Mesendoderm (in vitro differentiated cells): ENCODE measurements at regions not wholly inside any gene's neighbourhood (a gene's known extent, or its start where the extent isn't known, plus 50 kb on each side); places are given as distances from the start of the nearest gene placed in this dataset.
"Not testable (repeated sequence)": the region's sequence is repeated elsewhere in the genome, so short reads cannot be mapped to it uniquely, and the experiment has no call there.

Experiments used
- DNase-seq: peaks from one replicate; pipeline ENCODE4 v3.0.0; 2013
- H2AK5ac ChIP-seq: 2 replicates; pipeline ENCODE4 v1.6.1; 2013; ENCODE audit warnings: low read length, inconsistent platforms
- H2BK120ac ChIP-seq: 2 replicates; pipeline ENCODE4 v1.6.1; 2013; ENCODE audit warnings: low read depth, mild to moderate bottlenecking, low read length, moderate library complexity, mixed read lengths
- H2BK15ac ChIP-seq: replicated peaks from 2 replicates; pipeline ENCODE4 v1.6.1; 2013; ENCODE audit warnings: low read depth, mild to moderate bottlenecking, moderate library complexity
- H2BK5ac ChIP-seq: 2 replicates; pipeline ENCODE4 v1.6.1; 2013; ENCODE audit warnings: low read length, inconsistent platforms
- H3K18ac ChIP-seq: 2 replicates; pipeline ENCODE4 v1.6.1; 2013; ENCODE audit warnings: mild to moderate bottlenecking, low read length, mixed read lengths
- H3K23ac ChIP-seq: one replicate; pipeline ENCODE4 v1.6.1; 2013; ENCODE audit warnings: low read length
- H3K27ac ChIP-seq: 2 replicates; pipeline ENCODE4 v1.5.1; 2013; ENCODE audit warnings: low read depth, mild to moderate bottlenecking, inconsistent platforms, low read length, moderate library complexity
- H3K27me3 ChIP-seq: 2 replicates; pipeline ENCODE4 v1.6.1; 2013; ENCODE audit warnings: low read length, control low read depth, mild to moderate bottlenecking, inconsistent platforms; ENCODE audit not compliant: insufficient read depth, poor library complexity
- H3K36me3 ChIP-seq: 2 replicates; pipeline ENCODE4 v1.6.1; 2013; ENCODE audit warnings: low read length, inconsistent platforms; ENCODE audit not compliant: control insufficient read depth, insufficient read depth
- H3K4ac ChIP-seq: one replicate; pipeline ENCODE4 v1.6.1; 2013; ENCODE audit warnings: low read depth, mild to moderate bottlenecking, low read length, moderate library complexity
- H3K4me1 ChIP-seq: 2 replicates; pipeline ENCODE4 v1.6.1; 2013; ENCODE audit warnings: low read depth, low read length, inconsistent platforms; ENCODE audit not compliant: control insufficient read depth
- H3K4me2 ChIP-seq: 2 replicates; pipeline ENCODE4 v1.6.1; 2013; ENCODE audit warnings: low read length
- H3K4me3 ChIP-seq: 2 replicates; pipeline ENCODE4 v1.5.1; 2013; ENCODE audit warnings: mild to moderate bottlenecking, low read length
- H3K56ac ChIP-seq: one replicate; pipeline ENCODE4 v1.6.1; 2013; ENCODE audit warnings: low read length
- H3K79me1 ChIP-seq: 2 replicates; pipeline ENCODE4 v1.6.1; 2013; ENCODE audit warnings: low read length, inconsistent platforms
- H3K79me2 ChIP-seq: 2 replicates; pipeline ENCODE4 v1.6.1; 2013; ENCODE audit warnings: mild to moderate bottlenecking, low read length; ENCODE audit not compliant: control insufficient read depth, insufficient read depth
- H3K9ac ChIP-seq: 2 replicates; pipeline ENCODE4 v1.6.1; 2013; ENCODE audit warnings: low read length, inconsistent platforms
- H4K5ac ChIP-seq: one replicate; pipeline ENCODE4 v1.6.1; 2013; ENCODE audit warnings: low read length
- H4K8ac ChIP-seq: one replicate; pipeline ENCODE4 v1.6.1; 2013; ENCODE audit warnings: low read depth, mild to moderate bottlenecking, control low read depth, low read length, moderate library complexity
- WGBS: extraction: QIAGEN DNeasy Blood & Tissue Kit; methylation state at CpG from one replicate; pipeline ENCODE4 v1.1.7; 2013; ENCODE audit warnings: low lambda C conversion rate, missing lambda C conversion rate; ENCODE audit not compliant: insufficient coverage; ENCODE audit errors: extremely low coverage; 5-methylcytosine and 5-hydroxymethylcytosine counted together

DNA sequence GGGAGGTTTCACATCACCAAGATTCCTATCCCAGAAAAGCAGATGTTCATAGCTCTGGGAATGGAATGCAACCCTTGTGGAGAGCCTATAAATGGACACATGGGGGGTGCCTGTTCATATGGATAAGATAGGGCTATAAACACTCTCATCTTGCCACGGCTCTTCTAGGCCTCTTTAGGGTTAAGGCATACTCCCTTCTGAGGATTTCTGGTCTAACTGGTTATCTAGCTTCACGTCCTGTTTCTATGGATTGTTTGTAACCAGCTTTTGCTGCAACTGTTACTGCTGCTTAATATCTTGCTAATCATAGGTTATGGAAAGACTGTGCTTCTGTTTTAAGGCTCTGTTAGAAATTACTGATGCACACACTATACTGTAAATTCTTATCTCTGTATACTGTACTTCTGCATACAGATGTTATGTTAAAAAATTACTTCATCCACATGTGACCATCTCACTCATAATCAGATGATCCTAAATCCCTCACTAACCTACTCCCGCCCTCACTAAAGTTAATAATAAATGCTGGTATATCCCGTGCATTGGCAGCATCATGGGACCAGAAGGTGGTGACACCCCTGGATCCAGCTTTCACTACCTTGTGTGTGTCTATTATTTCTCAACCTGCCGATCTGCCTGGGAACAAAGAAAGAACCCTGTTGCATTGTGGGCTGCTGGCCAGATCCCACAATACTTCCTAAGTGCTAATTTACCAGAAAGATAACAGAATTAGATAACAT lies 68.7 kb downstream of the PRKAB2 start:
- not testable (repeated sequence) for H2AK5ac ChIP-seq, H3K9ac ChIP-seq, H3K4me3 ChIP-seq, H3K79me1 ChIP-seq, H3K36me3 ChIP-seq, H3K4me2 ChIP-seq, H3K4ac ChIP-seq, H3K27ac ChIP-seq, H3K56ac ChIP-seq, H2BK120ac ChIP-seq, H3K4me1 ChIP-seq, H3K18ac ChIP-seq, H3K79me2 ChIP-seq, DNase-seq, H2BK5ac ChIP-seq, H3K23ac ChIP-seq, H4K5ac ChIP-seq, H4K8ac ChIP-seq, H3K27me3 ChIP-seq, H2BK15ac ChIP-seq
- no CpG with 5 or more reads among the region's 5 CpGs for WGBS

DNA sequence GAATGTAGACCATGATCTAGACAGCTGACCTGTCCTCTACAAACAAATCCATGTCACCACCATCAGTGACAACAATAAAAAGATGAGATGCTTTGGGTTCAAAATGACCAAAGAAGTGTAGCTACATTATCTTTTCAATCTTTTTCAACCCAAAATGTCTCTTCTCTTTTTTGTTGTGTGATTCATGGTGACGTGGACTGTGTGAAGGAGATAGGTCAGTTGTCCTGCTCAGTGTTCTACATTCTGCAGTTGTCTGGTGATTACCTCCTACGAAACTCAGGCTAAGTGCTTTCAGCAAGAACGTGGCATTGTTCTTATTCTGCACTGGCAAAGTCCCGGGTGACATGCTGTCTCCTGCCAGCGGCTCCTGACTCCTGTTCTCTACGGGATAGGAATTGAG lies 73.1 kb downstream of the PRKAB2 start:
- Histone ChIP-seq H3K27ac (no peak overlapping the region), H4K5ac (no peak overlapping the region), H4K8ac (no peak overlapping the region), H3K23ac (no peak overlapping the region), H2BK5ac (no peak overlapping the region), H3K36me3 (no peaks in the 10 kb centered on the region), H2BK120ac (no peak overlapping the region), H2BK15ac (no peak overlapping the region), H3K27me3 (no peaks in the 10 kb centered on the region), H3K79me1 (no peaks in the 10 kb centered on the region), H3K4me1 (no peaks in the 10 kb centered on the region), H3K4me3 (no peak overlapping the region), H3K56ac (no peak overlapping the region), H3K18ac (no peak overlapping the region), H3K4ac (no peak overlapping the region), H3K9ac (no peak overlapping the region), H3K4me2 (no peak overlapping the region), H2AK5ac (no peak overlapping the region), H3K79me2 (no peaks in the 10 kb centered on the region)
- WGBS: no CpG with 5 or more reads among the region's 6 CpGs
- no peak for DNase-seq

DNA sequence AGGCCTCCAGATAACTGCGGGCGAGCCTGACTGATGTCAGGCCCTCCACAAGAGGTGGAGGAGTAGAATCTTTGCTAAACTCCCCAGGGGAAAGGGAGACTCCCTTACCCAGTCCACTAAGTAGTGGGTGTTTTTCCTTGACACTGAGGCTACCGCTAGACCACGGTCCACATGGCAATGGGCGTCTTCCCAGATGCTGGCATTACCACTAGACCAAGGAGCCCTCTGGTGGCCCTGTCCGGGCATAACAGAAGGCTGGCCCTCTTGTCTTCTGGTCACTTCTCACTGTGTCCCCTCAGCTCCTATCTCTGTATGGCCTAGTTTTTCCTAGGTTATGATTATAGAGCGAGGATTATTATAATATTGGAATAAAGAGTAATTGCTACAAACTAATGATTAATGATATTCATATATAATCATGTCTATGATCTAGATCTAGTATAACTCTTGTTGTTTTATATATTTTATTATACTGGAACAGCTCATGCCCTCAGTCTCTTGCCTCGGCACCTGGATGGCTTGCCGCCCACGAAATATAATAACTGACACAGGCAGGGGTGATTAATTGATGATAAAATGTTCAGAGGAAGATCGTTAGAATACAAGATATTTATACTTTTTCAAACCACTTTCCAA lies 73.8 kb downstream of the PRKAB2 start:
- not testable (repeated sequence) for H3K4me2 ChIP-seq, H2BK15ac ChIP-seq, H3K18ac ChIP-seq, H3K9ac ChIP-seq, H3K56ac ChIP-seq, H2AK5ac ChIP-seq, H4K5ac ChIP-seq, H3K23ac ChIP-seq, H3K79me1 ChIP-seq, H4K8ac ChIP-seq, H3K4me3 ChIP-seq, H3K27me3 ChIP-seq, H3K4me1 ChIP-seq, H2BK5ac ChIP-seq, H3K4ac ChIP-seq, H2BK120ac ChIP-seq, H3K79me2 ChIP-seq, H3K27ac ChIP-seq, H3K36me3 ChIP-seq
- peak; percentile 45 for DNase-seq
- no CpG with 5 or more reads among the region's 11 CpGs for WGBS

- Histone ChIP-seq H3K56ac (no peak overlapping the region), H4K5ac (no peak overlapping the region), H3K79me2 (no peaks in the 10 kb centered on the region), H2AK5ac (no peak overlapping the region), H3K27ac (no peak overlapping the region), H2BK15ac (no peak overlapping the region), H3K18ac (no peak overlapping the region), H3K4me2 (no peak overlapping the region), H3K4me3 (no peak overlapping the region), H3K4me1 (no peaks in the 10 kb centered on the region), H3K79me1 (no peaks in the 10 kb centered on the region), H3K27me3 (no peaks in the 10 kb centered on the region), H2BK120ac (no peak overlapping the region), H3K9ac (no peak overlapping the region), H3K36me3 (no peaks in the 10 kb centered on the region), H3K4ac (no peak overlapping the region), H4K8ac (no peak overlapping the region), H2BK5ac (no peak overlapping the region), H3K23ac (no peak overlapping the region)
- no CpG with 5 or more reads among the region's 4 CpGs for WGBS
- DNase-seq: no peak
Measured at GRCh38 chr1:147095691-147096090, 76.6 kb downstream of the PRKAB2 start.

DNA sequence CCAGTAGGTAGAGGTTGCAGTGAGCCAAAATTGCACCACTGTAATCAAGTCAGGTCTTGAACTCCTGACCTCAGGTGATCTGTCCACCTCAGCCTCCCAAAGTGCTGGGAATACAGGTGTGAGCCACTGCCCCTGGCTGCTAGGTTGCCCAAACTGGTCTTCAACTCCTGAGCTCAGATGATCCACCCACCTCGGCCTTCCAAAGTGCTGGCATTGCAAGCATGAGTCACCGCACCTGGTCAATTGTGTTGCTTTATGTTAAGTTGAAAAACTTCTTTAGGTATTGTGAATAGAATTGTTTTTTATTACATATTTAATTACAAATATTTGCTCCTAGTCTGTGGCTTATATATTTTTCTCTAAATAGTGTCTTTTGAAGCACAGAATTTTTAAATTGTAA lies 80.5 kb downstream of the PRKAB2 start:
- Histone ChIP-seq H3K27me3 (no peaks in the 10 kb centered on the region), H2AK5ac (no peak overlapping the region), H2BK15ac (no peak overlapping the region), H3K79me2 (no peaks in the 10 kb centered on the region), H3K79me1 (no peaks in the 10 kb centered on the region), H3K4ac (no peak overlapping the region), H3K4me3 (no peak overlapping the region), H4K8ac (no peak overlapping the region), H3K27ac (no peak overlapping the region), H3K4me1 (no peaks in the 10 kb centered on the region), H3K9ac (no peak overlapping the region), H3K4me2 (no peak overlapping the region), H3K18ac (no peak overlapping the region), H2BK120ac (peak overlapping the region; percentile 73), H3K56ac (no peak overlapping the region), H3K36me3 (no peaks in the 10 kb centered on the region), H3K23ac (no peak overlapping the region), H2BK5ac (no peak overlapping the region), H4K5ac (no peak overlapping the region)
- no peak for DNase-seq
- WGBS: no CpG with 5 or more reads among the region's 2 CpGs

DNA sequence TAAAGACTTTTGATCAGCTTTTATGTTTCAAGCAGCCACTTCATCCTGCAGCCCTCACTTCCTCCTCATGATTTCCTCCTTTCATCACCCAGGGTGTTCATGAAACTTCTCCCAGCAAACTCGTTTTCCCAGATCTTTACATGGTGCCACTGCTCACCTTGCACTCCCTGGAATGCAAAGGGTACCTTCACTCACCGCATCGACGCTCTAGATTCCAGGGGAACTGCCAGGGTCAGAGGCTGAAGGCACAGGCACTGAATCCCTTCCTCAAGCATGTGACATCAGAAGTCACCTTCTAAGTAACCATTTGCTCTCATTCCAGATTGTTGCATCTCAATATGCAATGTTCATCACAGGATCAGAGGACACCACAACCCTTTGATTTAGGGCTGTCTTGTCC lies 82.8 kb downstream of the PRKAB2 start:
- Histone ChIP-seq H3K18ac (no peak overlapping the region), H3K4me3 (no peak overlapping the region), H2BK120ac (no peak overlapping the region), H3K4me1 (no peaks in the 10 kb centered on the region), H3K27me3 (peaks cover 2% of the 10 kb centered on the region), H2BK5ac (no peak overlapping the region), H3K4me2 (no peak overlapping the region), H3K9ac (no peak overlapping the region), H4K5ac (no peak overlapping the region), H3K36me3 (no peaks in the 10 kb centered on the region), H3K79me2 (no peaks in the 10 kb centered on the region), H2BK15ac (no peak overlapping the region), H3K27ac (no peak overlapping the region), H4K8ac (no peak overlapping the region), H2AK5ac (no peak overlapping the region), H3K79me1 (no peaks in the 10 kb centered on the region), H3K56ac (peak overlapping the region; percentile 1), H3K4ac (no peak overlapping the region), H3K23ac (no peak overlapping the region)
- WGBS: no CpG with 5 or more reads among the region's 4 CpGs
- DNase-seq: no peak
